Prostate gland (tissue), 2 donors: ENCODE measurements at regions not wholly inside any gene's neighbourhood (a gene's known extent, or its start where the extent isn't known, plus 50 kb on each side); places are given as distances from the start of the nearest gene placed in this dataset.

Source experiments
- CTCF ChIP-seq, 4 experiments: fragments of 200-600 bp in 2 of 4; fragments of 450-650 bp in 2 of 4; sonication (generic) in 2 of 4; IDR thresholded peaks; 1 replicate in 3 of 4; 2 replicates in 1 of 4; pipeline ENCODE4 v1.5.1; 2016 to 2019; ENCODE audit warnings: antibody characterized with exemption in 4 of 4, mild to moderate bottlenecking in 2 of 4, moderate library complexity in 2 of 4
- POLR2AphosphoS5 ChIP-seq: sonication (generic); formaldehyde crosslinking; IDR thresholded peaks from one replicate; pipeline ENCODE4 v1.6.1; 2017; ENCODE audit warnings: antibody characterized with exemption

- TF ChIP-seq POLR2AphosphoS5 (no peak), CTCF (IDR thresholded peaks at IDR 0.05) (no peak)
Measured at GRCh38 chr19:30116530-30116929, 174.5 kb downstream of the URI1 start.
